ENCODE measurements at regions not wholly inside any gene's neighbourhood (a gene's known extent, or its start where the extent isn't known, plus 50 kb on each side); places are given as distances from the start of the nearest gene placed in this dataset.

DNA sequence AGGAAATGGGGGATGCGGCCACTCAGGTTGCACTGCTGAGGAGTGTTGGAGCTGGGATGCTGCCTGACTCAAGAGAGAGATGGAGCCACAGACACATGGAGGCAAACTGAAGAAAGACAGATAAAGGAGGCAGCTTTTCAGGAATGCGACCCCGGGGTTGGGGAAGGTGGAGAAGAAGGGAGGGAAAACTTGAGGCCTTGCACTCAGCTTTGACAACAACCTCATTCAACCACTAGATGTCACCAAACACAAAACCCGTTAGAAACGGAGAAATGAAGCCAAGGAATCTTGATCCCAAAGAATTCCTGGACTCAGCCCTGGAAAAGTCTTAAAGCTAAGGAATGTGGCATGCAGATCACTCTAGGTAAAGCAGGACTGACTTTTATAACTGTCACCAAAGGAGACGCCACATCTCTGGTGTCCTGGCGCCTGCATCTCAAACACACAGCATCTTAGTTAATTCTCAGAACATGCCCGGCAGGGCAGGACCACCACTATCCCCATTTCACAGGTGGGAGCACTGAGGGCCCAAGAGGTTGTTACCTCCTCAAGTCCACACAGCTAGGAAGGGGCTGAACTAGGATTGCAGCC lies 59.6 kb upstream of the LMCD1 start:
- no peak for DNase-seq

- no peak for DNase-seq
Measured at GRCh38 chr3:8442993-8443650, 58.5 kb upstream of the LMCD1 start.

DNA sequence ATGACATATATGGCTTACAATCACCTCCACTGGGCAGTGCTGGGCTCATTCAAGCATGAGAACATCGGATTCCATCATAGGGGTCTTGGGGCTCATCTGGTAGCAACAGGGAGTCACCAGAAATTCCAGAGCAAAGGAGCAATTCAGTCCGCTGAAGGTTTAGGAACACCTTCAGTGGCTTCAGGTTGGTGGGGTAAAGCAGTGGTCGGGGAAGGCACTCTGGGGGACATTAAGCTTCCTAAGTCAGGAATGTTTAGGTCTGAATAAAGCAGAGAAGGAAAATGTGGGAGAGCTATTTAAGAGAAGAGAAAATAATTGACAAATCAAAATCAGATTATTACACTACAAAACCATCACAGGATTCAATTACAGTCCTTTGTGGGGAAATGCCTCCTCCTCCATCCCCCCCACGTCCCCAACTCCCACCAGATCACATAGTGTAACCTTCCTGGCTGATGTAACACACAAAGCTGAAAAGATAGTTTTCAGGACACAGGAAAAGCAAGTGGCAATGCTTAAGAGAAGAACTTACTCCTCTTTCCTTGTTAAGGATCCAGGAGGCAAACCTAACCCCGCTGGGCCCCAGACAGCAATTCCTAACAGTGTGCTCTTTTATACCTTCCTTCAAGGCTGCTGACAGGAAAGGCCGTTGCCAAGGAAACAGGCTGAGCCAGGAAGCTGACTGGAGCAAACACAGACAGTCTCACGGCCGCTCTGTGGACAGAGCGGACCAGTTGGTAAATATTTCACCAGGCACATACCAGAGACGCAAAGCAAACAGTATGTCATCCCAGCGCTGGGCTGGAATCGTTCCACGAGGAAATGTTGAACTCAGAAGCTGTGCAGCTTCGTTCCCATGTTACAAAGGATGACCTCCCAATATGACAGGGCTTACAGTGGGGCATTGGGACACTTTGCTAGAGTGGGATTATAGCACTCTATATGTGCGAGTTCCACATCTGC lies 57.5 kb upstream of the LMCD1 start:
- no peak for DNase-seq

DNA sequence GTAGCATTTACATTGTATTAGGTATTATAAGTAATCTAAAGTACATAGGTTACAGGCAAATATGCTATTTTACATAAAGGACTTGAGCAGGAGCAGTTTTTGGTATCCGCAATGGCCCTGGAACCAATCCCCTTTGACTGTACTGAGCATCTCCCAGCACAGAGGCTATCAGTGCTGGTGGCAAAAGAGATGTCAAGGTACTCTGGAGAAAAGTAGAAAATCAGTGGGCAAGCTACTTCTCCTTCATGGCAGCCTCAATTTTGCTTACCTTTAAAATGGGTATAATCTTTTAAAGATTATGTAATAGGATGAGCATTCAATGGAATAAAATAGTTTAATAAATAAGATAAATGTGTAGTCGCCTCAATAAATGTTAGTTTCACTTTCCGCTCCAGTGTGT lies 56.7 kb upstream of the LMCD1 start:
- DNase-seq: no peak

GRCh38 chr3:8445861-8446260 lies 55.8 kb upstream of the LMCD1 start:
- no peak for DNase-seq

GRCh38 chr3:8446845-8447244 lies 54.8 kb upstream of the LMCD1 start:
- DNase-seq: no peak

GRCh38 chr3:8450618-8451017 lies 51.0 kb upstream of the LMCD1 start:
- DNase-seq: no peak

- no peak for DNase-seq
Measured at GRCh38 chr3:8451696-8452095, 49.9 kb upstream of the LMCD1 start.

Data from CD4-positive, alpha-beta T cell treated with Interleukin-21 for 1 hour (primary cell).